ENCODE measurements at regions not wholly inside any gene's neighbourhood (a gene's known extent, or its start where the extent isn't known, plus 50 kb on each side); places are given as distances from the start of the nearest gene placed in this dataset.
"Not testable (repeated sequence)": the region's sequence is repeated elsewhere in the genome, so short reads cannot be mapped to it uniquely, and the experiment has no call there.

GRCh38 chr6:71722736-71723135 is 163.6 kb upstream of the RIMS1 start:
- no peak for DNase-seq (ENCODE audit: low read depth in 2 of 2)

DNA sequence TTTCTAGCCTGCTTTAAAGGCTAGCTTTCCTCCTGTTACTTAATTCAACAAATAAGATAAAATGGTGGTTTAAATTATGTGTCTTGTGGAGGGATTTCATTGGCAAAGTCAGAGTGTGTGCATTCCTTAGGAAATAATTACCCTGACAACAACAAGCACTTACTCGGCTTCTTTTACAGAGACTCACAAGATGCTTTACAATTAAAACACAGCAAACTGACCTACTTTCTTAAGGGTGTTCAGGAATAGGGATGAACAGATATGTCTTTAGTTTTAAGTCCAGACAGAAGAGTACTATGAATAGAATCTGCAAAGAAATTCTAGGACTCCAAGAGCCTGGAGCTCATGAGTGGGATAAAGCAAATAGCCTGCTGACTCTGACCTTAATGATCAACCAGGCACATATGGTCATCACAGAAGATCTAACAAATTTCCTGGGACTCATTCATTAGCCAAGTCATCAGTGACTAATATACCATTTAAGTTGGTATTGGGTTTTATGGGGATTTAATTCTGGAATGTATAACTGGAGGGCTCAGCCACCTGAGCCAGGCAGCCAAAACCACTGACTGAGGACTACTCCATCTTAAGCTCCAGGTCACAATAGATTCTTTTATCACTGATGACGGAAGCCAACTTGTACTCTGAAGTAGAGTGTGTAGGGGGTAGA is 161.8 kb upstream of the RIMS1 start:
- DNase-seq (ENCODE audit: low read depth in 2 of 2): no peak

- no peak for DNase-seq (ENCODE audit: low read depth in 2 of 2)
These were observed 161.3 kb upstream of the RIMS1 start for GRCh38 chr6:71725126-71725470.

DNA sequence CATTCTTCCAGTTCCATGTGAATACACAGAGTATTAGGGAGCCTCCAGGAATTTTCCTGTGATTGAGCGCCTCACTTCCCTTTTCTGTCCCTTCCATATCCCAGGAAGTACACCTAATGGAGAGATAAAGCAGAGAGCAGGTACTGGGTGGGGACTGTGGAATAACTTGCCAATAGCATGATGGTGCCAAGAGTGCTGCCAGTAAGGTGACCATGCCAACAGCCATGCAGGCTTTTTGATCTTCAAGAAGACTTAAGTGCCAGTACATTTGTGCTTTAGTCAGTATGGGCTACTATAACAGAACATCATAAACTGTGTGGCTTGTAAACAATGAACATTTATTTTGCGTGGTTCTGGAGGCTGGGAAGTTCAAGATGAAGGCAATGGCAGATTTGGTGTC is 160.2 kb upstream of the RIMS1 start:
- DNase-seq (ENCODE audit: low read depth in 2 of 2): no peak

- no peak for DNase-seq (ENCODE audit: low read depth in 2 of 2)
These were observed 158.6 kb upstream of the RIMS1 start for GRCh38 chr6:71727632-71728294.

GRCh38 chr6:71730284-71730683 is 156.1 kb upstream of the RIMS1 start:
- no peak for DNase-seq (ENCODE audit: low read depth in 2 of 2)

DNA sequence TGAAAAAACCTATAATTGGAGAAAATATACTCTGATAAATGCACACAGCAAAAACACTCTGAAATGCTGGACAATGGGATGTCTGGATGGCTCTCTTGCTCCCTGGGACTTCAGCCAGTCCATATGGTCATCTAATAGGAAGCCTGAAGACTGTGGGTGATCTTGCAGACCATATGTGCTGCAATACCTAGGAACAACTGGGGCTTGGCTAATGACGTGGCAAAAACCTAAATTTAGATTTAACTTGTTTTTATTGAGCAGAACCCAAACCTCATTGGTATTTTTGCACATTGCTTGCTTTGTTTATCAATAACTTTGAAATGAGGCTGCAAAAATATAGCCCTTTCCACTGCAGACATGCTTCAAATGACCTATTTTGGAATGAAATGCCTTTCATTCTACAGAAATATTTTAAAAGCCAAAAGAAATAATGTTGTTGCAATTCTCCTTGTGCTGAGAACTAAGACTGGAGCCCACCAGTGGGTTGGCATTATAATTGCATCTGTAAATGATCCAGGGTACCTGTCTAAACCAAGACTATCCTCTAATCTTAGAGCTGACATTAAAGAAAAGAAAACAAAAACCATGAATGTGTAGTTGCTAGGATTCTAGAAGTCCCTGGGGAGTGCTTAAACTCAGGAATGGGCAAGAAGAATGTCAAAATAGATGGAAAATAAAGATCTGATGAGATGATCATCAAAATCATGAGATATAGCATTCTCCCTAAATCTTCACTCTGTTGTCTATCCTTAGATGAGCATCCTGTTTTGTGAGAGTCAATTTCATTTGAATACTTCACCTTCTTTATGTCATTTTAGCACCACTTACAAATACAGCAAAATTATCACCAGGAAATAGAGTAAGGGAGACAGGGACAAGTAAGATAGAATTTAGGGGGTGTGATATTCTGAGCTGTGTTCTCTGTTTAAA is 152.1 kb upstream of the RIMS1 start:
- no peak for DNase-seq (ENCODE audit: low read depth in 2 of 2)

DNA sequence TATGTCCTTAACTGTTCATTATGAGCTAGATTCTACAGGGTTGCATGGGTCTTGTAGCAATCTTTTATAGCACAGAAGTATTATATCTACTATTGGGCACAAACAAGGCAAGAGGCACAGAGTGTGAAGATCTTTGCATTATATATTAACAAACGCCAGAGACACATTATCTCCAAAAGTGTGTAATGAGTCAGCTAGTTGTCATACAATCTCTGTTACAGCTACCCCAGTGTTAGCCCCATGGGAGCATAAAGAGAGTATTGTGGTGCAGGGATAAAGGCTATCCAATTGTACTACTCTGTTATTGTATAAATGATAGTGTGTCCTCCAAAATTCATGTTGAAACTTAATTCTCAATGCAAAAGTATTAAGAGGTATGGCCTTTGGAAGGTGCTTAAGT is 148.4 kb upstream of the RIMS1 start:
- DNase-seq (ENCODE audit: low read depth in 2 of 2): no peak

DNA sequence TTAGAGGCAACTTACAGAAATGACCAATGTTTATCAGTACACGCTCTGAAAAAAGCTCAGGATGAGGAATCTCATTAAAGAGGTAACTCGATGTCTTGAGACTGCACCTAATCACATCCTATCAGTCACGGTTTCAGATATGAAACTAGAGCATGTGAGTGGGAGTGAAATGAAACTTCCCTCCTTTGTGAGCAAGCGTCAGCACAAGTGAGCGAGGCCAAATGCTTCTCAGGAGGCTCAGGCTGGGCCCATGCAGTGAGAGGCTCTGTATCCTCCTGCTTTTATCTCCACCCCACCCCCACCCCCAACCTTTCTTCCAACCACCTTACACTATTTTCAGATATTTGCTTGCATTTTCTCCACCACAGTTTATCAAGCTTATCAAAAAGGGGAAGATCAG is 140.8 kb upstream of the RIMS1 start:
- DNase-seq (ENCODE audit: low read depth in 2 of 2): no peak

DNA sequence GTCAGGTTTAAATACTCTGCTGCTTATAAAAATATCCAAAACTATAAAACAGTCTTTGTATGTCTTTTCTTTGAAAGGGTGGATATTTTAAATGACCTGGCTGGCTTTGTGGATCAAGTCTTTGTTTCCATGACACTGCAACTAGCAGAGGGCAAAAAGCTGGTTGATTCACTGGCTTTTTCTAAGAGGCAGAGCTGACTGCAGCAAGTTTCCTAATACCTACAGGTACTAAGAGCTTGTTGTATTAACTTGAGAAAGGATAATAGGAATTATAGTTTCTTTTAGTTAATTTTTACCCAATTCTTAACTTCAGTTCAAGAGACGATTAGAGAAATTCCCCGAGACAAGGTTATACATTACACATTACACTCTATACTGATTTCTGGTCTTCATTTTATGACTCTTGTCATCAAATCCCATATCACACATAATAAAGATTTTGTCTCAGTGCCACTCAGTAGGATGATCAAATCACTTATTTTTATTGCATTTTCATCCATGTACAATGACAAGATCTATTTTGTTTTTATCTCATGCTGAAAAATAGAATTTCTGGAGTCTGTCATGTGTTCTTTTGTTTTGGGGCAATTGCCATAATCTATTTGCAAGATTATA is 120.1 kb upstream of the RIMS1 start:
- no peak for DNase-seq (ENCODE audit: low read depth in 2 of 2)

- DNase-seq (ENCODE audit: low read depth in 2 of 2): no peak
These were observed 119.6 kb upstream of the RIMS1 start for GRCh38 chr6:71766796-71767195.

DNA sequence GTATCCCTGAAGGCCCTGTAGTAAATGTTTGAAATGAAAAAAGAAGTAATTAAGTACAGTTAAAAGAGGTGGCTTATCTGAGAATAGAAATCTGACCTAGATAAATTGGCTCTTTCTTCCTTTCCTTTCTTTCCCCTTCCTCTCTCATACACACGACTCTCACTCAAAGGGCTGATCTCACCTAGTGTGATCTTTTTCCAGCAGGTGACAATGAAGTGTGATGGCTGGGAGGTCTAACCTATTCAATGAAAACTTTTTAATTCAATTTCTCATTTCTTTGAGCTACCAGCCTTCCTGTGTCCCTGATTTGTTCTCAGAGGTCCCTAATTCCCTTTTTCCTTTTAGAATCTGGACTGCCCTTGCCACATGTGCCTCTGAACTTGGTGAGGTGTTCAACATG is 118.0 kb upstream of the RIMS1 start:
- DNase-seq (ENCODE audit: low read depth in 2 of 2): no peak

- DNase-seq (ENCODE audit: low read depth in 2 of 2): no peak
These were observed 77.5 kb upstream of the RIMS1 start for GRCh38 chr6:71808865-71809264.

DNA sequence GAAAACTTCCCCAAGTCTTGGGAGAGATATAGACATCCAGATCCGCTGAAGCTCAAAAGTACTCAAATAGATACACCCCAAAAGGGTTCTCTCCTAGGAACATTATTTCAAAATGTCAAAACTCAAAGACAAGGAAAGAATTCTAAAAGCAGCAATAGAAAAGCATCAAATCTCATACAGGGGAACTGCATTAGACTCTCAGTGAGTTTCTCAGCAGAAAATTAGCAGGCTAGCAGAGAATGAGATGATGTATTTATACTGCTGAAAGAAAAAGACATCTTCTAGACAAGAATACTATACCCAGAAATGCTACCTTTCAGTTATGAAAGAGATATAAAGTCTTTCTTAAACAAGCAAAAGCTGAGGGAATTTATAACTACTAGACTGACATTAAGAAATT is 75.5 kb upstream of the RIMS1 start:
- DNase-seq (ENCODE audit: low read depth in 2 of 2): no peak

DNA sequence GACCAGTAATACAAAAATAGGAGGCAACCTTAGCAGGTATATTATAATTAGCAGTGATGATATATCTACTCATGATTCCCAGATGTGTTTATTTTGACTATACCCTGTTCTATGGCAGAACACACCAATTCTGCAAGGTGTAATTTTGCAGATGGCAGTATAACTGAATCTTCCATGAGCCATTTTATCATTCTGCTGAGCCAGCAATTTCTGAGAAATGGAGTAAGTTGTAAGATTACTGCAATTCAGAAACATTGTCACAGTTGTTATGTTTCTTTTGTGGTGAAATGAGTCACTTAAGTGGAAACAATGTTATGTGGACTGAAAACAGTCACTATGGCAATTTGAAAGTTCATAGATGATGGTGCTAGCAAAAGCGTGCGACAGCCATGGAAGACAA is 63.7 kb upstream of the RIMS1 start:
- no peak for DNase-seq (ENCODE audit: low read depth in 2 of 2)

DNA sequence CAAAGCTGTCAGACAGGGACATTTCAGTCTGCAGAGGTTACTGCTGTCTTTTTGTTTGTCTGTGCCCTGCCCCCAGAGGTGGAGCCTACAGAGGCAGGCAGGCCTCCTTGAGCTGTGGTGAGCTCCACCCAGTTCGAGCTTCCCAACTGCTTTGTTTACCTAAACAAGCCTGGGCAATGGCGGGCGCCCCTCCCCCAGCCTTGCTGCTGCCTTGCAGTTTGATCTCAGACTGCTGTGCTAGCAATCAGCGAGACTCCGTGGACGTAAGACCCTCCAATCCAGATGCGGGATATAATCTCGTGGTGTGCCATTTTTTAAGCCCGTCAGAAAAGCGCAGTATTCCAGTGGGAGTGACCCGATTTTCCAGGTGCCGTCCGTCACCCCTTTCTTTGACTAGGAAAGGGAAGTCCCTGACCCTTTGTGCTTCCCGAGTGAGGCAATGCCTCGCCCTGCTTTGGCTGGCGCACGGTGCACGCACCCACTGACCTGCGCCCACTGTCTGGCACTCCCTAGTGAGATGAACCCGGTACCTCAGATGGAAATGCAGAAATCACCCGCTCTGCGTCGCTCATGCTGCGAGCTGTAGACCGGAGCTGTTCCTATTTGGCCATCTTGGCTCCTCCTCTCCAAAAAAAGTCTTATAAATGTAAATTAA is 54.1 kb upstream of the RIMS1 start:
- not testable (repeated sequence) for DNase-seq (ENCODE audit: low read depth in 2 of 2)
